HepG2 (cell line): ENCODE measurements at regions not wholly inside any gene's neighbourhood (a gene's known extent, or its start where the extent isn't known, plus 50 kb on each side); places are given as distances from the start of the nearest gene placed in this dataset.

Experiments
- ATAC-seq: fragments of 200-7000 bp; cut with Tn5 transposase; 3 replicates; pipeline ENCODE4 v1.9.1; 2020; ENCODE audit warnings: mild to moderate bottlenecking, moderate library complexity
- BruUV-seq: library from RNA; stranded (reverse); fragments of 400-500 nt; replicated peaks from 2 replicates; lab custom pipeline; 2021; lab: Mats Ljungman, UMichigan
- CTCF ChIA-PET: fragments of 300-600 bp; formaldehyde crosslinking; extraction: SDS; loops from one replicate; lab custom pipeline; 2021; ENCODE audit warnings: low total read pairs, inconsistent platforms, low intra/inter-chr PET ratio; lab: Yijun Ruan, JAX
- POLR2A ChIA-PET: fragments of 350-600 bp; sonication (Branson Sonifier 250); formaldehyde crosslinking; loops from one replicate; lab custom pipeline; 2020; ENCODE audit warnings: antibody characterized with exemption, inconsistent platforms; lab: Yijun Ruan, JAX
- DNase-seq: peaks from one replicate; pipeline ENCODE4 v3.0.0-alpha.2; 2015; ENCODE audit warnings: low spot score
- FAIRE-seq: peaks from 3 replicates; lab custom pipeline; 2011; peaks lifted over from hg19 to GRCh38; lab: Jason Lieb, UNC
- H2AFZ ChIP-seq: one replicate; pipeline ENCODE4 v1.6.1; 2011; ENCODE audit warnings: low read length, inconsistent platforms
- H3K27ac ChIP-seq: fragments of 300-600 bp; 3 replicates; pipeline ENCODE4 v1.8.0; 2011; ENCODE audit warnings: mixed run types, mild to moderate bottlenecking, mixed read lengths, low read length, inconsistent platforms; ENCODE audit not compliant: insufficient read depth; ENCODE audit errors: extremely low read length
- H3K27me3 ChIP-seq, 2 experiments: fragments of 200-600 bp in 1 of 2; 2 replicates in 1 of 2; 3 replicates in 1 of 2; pipeline versions ENCODE4 v1.6.0 to v1.8.0; 2011; ENCODE audit warnings: low read length in 2 of 2, mild to moderate bottlenecking in 2 of 2, moderate library complexity in 2 of 2, inconsistent platforms in 1 of 2; ENCODE audit not compliant: insufficient read depth in 2 of 2, control insufficient read depth in 1 of 2
- H3K36me3 ChIP-seq, 2 experiments: fragments of 200-600 bp in 1 of 2; replicated peaks in 1 of 2; 2 replicates in 1 of 2; 3 replicates in 1 of 2; pipeline versions ENCODE4 v1.5.1 to v1.8.0; 2011; ENCODE audit warnings: low read length in 2 of 2, inconsistent platforms in 1 of 2; ENCODE audit not compliant: insufficient read depth in 2 of 2, control insufficient read depth in 1 of 2
- H3K4me1 ChIP-seq: 2 replicates; pipeline ENCODE4 v1.5.1; 2012; ENCODE audit warnings: low read length, inconsistent platforms; ENCODE audit not compliant: insufficient read depth
- H3K4me2 ChIP-seq: 2 replicates; pipeline ENCODE4 v1.6.0; 2011; ENCODE audit warnings: low read depth, low read length, inconsistent platforms
- H3K4me3 ChIP-seq, 3 experiments: fragments of 200-600 bp in 1 of 3; sonication (generic), shearing (Covaris generic) in 1 of 3; replicated peaks in 1 of 3; 2 replicates each; pipeline ENCODE4 v1.5.1; 2011 to 2016; ENCODE audit warnings: low read length in 3 of 3, inconsistent platforms in 2 of 3, low read depth in 2 of 3, mild to moderate bottlenecking in 2 of 3, control low read depth in 1 of 3, mixed read lengths in 1 of 3; ENCODE audit not compliant: insufficient read depth in 1 of 3
- H3K79me2 ChIP-seq: one replicate; pipeline ENCODE4 v1.6.1; 2011; ENCODE audit warnings: low read length, inconsistent platforms; ENCODE audit not compliant: insufficient read depth
- H3K9ac ChIP-seq: 2 replicates; pipeline ENCODE4 v1.6.0; 2011; ENCODE audit warnings: mild to moderate bottlenecking, low read depth, low read length, inconsistent platforms; ENCODE audit not compliant: insufficient read depth
- H3K9me3 ChIP-seq: 2 replicates; pipeline ENCODE4 v1.5.1; 2012; ENCODE audit warnings: mild to moderate bottlenecking, low read length
- H4K20me1 ChIP-seq: 2 replicates; pipeline ENCODE4 v1.6.0; 2011; ENCODE audit warnings: inconsistent platforms, mild to moderate bottlenecking, low read length, moderate library complexity; ENCODE audit not compliant: insufficient read depth
- AGO2 ChIP-seq: fragments of 200-400 bp; formaldehyde crosslinking; optimal IDR thresholded peaks from 2 replicates; pipeline ENCODE3; 2017; ENCODE audit warnings: mild to moderate bottlenecking, low read depth, low read length, moderate library complexity
- ATM ChIP-seq: fragments of 450-650 bp; IDR thresholded peaks from 2 replicates; pipeline ENCODE4 v1.7.1; 2017; ENCODE audit warnings: mild to moderate bottlenecking, borderline replicate concordance
- CHD4 ChIP-seq: fragments of 200-600 bp; sonication (generic); IDR thresholded peaks from 2 replicates; pipeline ENCODE4 v1.7.0; 2017; ENCODE audit warnings: mild to moderate bottlenecking, low read length, borderline replicate concordance
- HNF4A ChIP-seq: sonication (generic); formaldehyde crosslinking; IDR thresholded peaks from 2 replicates; pipeline ENCODE4 v1.4.0; 2020; ENCODE audit warnings: missing genetic modification reagents
- HNRNPH1 ChIP-seq: fragments of 200-400 bp; formaldehyde crosslinking; optimal IDR thresholded peaks from 2 replicates; pipeline ENCODE3; 2017; ENCODE audit warnings: mild to moderate bottlenecking, low read depth, low read length
- LCORL ChIP-seq, 2 experiments: fragments of 450-650 bp in 1 of 2; sonication (generic) in 1 of 2; formaldehyde crosslinking in 1 of 2; IDR thresholded peaks; 2 replicates each; pipeline versions ENCODE4 v1.5.0 to v1.6.1; 2017 to 2020; ENCODE audit warnings: antibody characterized with exemption in 1 of 2, missing genetic modification reagents in 1 of 2
- SKI ChIP-seq: fragments of 450-650 bp; IDR thresholded peaks from one replicate; pipeline ENCODE4 v1.6.1; 2018; ENCODE audit warnings: mild to moderate bottlenecking; ENCODE audit not compliant: partially characterized antibody
- SMAD3 ChIP-seq: sonication (generic); formaldehyde crosslinking; IDR thresholded peaks from 2 replicates; pipeline ENCODE4 v1.4.0; 2020; ENCODE audit warnings: missing genetic modification reagents
- SMARCC2 ChIP-seq: fragments of 450-650 bp; IDR thresholded peaks from 2 replicates; pipeline ENCODE4 v1.6.1; 2017; ENCODE audit warnings: antibody characterized with exemption, mild to moderate bottlenecking
- YEATS2 ChIP-seq: sonication (generic); formaldehyde crosslinking; IDR thresholded peaks from 2 replicates; pipeline ENCODE4 v1.4.0; 2020; ENCODE audit warnings: missing genetic modification reagents, borderline replicate concordance
- ZNF17 ChIP-seq: sonication (generic); formaldehyde crosslinking; IDR thresholded peaks from 2 replicates; pipeline ENCODE4 v1.5.0; 2020; ENCODE audit warnings: mild to moderate bottlenecking, missing genetic modification reagents
- ZNF350 ChIP-seq: sonication (generic); formaldehyde crosslinking; IDR thresholded peaks from 2 replicates; pipeline ENCODE4 v1.4.0; 2020; ENCODE audit warnings: mild to moderate bottlenecking, low read depth, missing genetic modification reagents, borderline replicate concordance
- ZNF430 ChIP-seq: sonication (generic); formaldehyde crosslinking; IDR thresholded peaks from 2 replicates; pipeline ENCODE4 v1.9.0; 2021; ENCODE audit warnings: mild to moderate bottlenecking, missing genetic modification reagents
- WGBS: methylation state at CpG from one replicate; pipeline ENCODE4 v1.1.6; 2017; ENCODE audit warnings: low lambda C conversion rate; 5-methylcytosine and 5-hydroxymethylcytosine counted together
- in situ Hi-C: cut with HindIII; loops from 2 replicates; pipeline ENCODE4 v1.10.0; 2017; ENCODE audit warnings: low pct_unique_long_range_greater_than_20kb; ENCODE audit not compliant: extremely low pct_ligation_motif_present
- intact Hi-C: fragments of 100-400 bp; cut with micrococcal nuclease; formaldehyde crosslinking; loops from one replicate; pipeline ENCODE4 v1.10.0; 2022; ENCODE audit not compliant: unreplicated experiment
- TF ChIP-seq, protein P1 (sequence below): sonication (generic); formaldehyde crosslinking; IDR thresholded peaks from 2 replicates; pipeline ENCODE4 v1.4.0; 2020; ENCODE audit warnings: missing genetic modification reagents, borderline replicate concordance
- TF ChIP-seq, protein P2 (sequence below): sonication (generic); formaldehyde crosslinking; IDR thresholded peaks from 2 replicates; pipeline ENCODE4 v1.4.0; 2020; ENCODE audit warnings: missing genetic modification reagents, borderline replicate concordance

DNA sequence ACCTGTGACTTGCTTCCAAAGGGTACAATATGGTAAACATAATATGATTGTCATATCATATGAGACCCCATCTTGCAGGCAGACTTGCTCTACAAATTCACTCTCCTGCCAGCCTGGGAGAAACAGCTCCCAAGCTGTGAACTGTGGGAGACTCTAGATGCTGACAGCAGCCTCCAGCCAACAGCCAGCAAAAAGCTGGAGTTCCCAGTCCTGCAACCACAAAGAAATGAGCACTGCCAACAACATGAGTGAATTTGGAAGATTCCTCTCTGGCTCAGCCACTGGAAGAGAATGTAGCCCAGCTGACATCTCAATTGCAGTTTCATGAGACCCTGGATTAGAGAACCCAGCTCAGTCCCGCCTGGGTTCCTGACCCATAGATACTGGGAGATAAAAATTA is 145.4 kb downstream of the QDPR start:
- no peak overlapping the region for H2AFZ ChIP-seq
- no peak for TF ChIP-seq ZNF17 (CRISPR knock-in tag)
- TF ChIP-seq CHD4: no peak
- TF ChIP-seq ZNF350 (CRISPR knock-in tag): no peak
- no peak for FAIRE-seq
- no peak for ATAC-seq
- H3K9me3 ChIP-seq: no peaks in the 10 kb centered on the region
- POLR2A ChIA-PET: no interaction called here
- H3K27ac ChIP-seq: no peak overlapping the region
- no peak overlapping the region for H3K4me2 ChIP-seq
- no peak overlapping the region for H3K4me3 ChIP-seq
- BruUV-seq: no TSS peak
- H3K36me3 ChIP-seq: no peaks in the 10 kb centered on the region
- intact Hi-C loops: no loop called here
- CTCF ChIA-PET: no interaction called here
- H3K9ac ChIP-seq: no peak overlapping the region
- in situ Hi-C loops: no loop called here
- H3K4me1 ChIP-seq: 0 out of 2 replicates have a peak, but pooled peaks cover 5% of the 10 kb centered on the region
- WGBS: 22% methylated on average over 1 of the region's 1 CpG
- H4K20me1 ChIP-seq: no peaks in the 10 kb centered on the region
- no peak for DNase-seq
- H3K27me3 ChIP-seq: no peaks in the 10 kb centered on the region; a peak in 1 of 5 replicates
- H3K79me2 ChIP-seq: no peaks in the 10 kb centered on the region

GRCh38 chr4:17362430-17362829 is 149.5 kb downstream of the QDPR start:
- Histone ChIP-seq H3K79me2 (no peaks in the 10 kb centered on the region), H3K9ac (no peak overlapping the region), H3K36me3 (no peaks in the 10 kb centered on the region), H4K20me1 (no peaks in the 10 kb centered on the region), H3K4me1 (0 out of 2 replicates have a peak, but pooled peaks cover 5% of the 10 kb centered on the region), H3K9me3 (no peaks in the 10 kb centered on the region), H3K27me3 (no peaks in the 10 kb centered on the region; a peak in 2 of 5 replicates), H3K4me2 (no peak overlapping the region), H2AFZ (no peak overlapping the region), H3K4me3 (no peak overlapping the region), H3K27ac (no peak overlapping the region)
- ATAC-seq (no peak), FAIRE-seq (no peak), DNase-seq (no peak)
- ChIA-PET POLR2A (no interaction called here), CTCF (no interaction called here)
- WGBS: 47% methylated on average over 1 of the region's 1 CpG
- in situ Hi-C loops: no loop called here
- intact Hi-C loops: no loop called here
- BruUV-seq: no TSS peak
- TF ChIP-seq AGO2 (no peak), HNF4A (CRISPR knock-in tag) (no peak), ATM (no peak), HNRNPH1 (no peak), ZNF430 (CRISPR knock-in tag) (no peak), SMAD3 (CRISPR knock-in tag) (no peak), SMARCC2 (no peak), YEATS2 (no peak), SKI (no peak), LCORL (IDR thresholded peaks at IDR 0.05) (no peak), LCORL (CRISPR knock-in tag; IDR thresholded peaks at IDR 0.05) (no peak)
- TF ChIP-seq, protein P1, sequence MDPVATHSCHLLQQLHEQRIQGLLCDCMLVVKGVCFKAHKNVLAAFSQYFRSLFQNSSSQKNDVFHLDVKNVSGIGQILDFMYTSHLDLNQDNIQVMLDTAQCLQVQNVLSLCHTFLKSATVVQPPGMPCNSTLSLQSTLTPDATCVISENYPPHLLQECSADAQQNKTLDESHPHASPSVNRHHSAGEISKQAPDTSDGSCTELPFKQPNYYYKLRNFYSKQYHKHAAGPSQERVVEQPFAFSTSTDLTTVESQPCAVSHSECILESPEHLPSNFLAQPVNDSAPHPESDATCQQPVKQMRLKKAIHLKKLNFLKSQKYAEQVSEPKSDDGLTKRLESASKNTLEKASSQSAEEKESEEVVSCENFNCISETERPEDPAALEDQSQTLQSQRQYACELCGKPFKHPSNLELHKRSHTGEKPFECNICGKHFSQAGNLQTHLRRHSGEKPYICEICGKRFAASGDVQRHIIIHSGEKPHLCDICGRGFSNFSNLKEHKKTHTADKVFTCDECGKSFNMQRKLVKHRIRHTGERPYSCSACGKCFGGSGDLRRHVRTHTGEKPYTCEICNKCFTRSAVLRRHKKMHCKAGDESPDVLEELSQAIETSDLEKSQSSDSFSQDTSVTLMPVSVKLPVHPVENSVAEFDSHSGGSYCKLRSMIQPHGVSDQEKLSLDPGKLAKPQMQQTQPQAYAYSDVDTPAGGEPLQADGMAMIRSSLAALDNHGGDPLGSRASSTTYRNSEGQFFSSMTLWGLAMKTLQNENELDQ (CRISPR knock-in tag): no peak
- TF ChIP-seq, protein P2, sequence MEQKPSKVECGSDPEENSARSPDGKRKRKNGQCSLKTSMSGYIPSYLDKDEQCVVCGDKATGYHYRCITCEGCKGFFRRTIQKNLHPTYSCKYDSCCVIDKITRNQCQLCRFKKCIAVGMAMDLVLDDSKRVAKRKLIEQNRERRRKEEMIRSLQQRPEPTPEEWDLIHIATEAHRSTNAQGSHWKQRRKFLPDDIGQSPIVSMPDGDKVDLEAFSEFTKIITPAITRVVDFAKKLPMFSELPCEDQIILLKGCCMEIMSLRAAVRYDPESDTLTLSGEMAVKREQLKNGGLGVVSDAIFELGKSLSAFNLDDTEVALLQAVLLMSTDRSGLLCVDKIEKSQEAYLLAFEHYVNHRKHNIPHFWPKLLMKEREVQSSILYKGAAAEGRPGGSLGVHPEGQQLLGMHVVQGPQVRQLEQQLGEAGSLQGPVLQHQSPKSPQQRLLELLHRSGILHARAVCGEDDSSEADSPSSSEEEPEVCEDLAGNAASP (CRISPR knock-in tag): no peak
